ENCODE measurements at regions not wholly inside any gene's neighbourhood (a gene's known extent, or its start where the extent isn't known, plus 50 kb on each side); places are given as distances from the start of the nearest gene placed in this dataset.

DNA sequence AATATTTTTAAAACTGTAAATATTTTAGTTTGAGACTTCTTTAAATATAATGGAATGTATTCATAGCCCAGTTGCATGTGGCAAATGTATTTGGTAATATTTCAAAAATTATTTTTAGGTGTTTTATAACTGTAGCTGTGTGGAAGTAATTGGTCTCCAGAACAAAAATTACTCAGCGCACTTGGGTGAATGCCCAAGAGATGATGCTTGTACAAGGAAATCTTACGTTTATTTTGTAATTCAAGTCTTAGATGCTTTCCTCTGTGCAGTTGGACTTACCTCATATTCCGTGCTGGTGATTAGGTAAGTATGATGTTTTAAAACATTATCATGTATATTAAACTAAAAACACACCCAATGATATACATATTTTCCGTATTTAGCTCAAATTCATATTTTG is 76.7 kb upstream of the SLCO1B1 start:
- TF ChIP-seq, protein P1, sequence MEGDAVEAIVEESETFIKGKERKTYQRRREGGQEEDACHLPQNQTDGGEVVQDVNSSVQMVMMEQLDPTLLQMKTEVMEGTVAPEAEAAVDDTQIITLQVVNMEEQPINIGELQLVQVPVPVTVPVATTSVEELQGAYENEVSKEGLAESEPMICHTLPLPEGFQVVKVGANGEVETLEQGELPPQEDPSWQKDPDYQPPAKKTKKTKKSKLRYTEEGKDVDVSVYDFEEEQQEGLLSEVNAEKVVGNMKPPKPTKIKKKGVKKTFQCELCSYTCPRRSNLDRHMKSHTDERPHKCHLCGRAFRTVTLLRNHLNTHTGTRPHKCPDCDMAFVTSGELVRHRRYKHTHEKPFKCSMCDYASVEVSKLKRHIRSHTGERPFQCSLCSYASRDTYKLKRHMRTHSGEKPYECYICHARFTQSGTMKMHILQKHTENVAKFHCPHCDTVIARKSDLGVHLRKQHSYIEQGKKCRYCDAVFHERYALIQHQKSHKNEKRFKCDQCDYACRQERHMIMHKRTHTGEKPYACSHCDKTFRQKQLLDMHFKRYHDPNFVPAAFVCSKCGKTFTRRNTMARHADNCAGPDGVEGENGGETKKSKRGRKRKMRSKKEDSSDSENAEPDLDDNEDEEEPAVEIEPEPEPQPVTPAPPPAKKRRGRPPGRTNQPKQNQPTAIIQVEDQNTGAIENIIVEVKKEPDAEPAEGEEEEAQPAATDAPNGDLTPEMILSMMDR (IDR thresholded peaks at IDR 0.05): no peak
- no peak for TF ChIP-seq POLR2A (IDR thresholded peaks at IDR 0.05)
